ENCODE measurements at regions not wholly inside any gene's neighbourhood (a gene's known extent, or its start where the extent isn't known, plus 50 kb on each side); places are given as distances from the start of the nearest gene placed in this dataset.

GRCh38 chr15:24858737-24859601, 95.8 kb upstream of the SNRPN start:
- TF ChIP-seq CTCF (IDR thresholded peaks at IDR 0.05), result no peak
- TF ChIP-seq MAX (IDR thresholded peaks at IDR 0.05), result no peak
- TF ChIP-seq POLR2A (IDR thresholded peaks at IDR 0.05; ENCODE audit: low read length), result no peak
- no peak for TF ChIP-seq REST (IDR thresholded peaks at IDR 0.05)
- no peak for TF ChIP-seq CEBPB (IDR thresholded peaks at IDR 0.05)
- no peak for TF ChIP-seq RAD21 (conservative IDR thresholded peaks at IDR 0.05 in 1 of 2, IDR thresholded peaks at IDR 0.05 in 1 of 2)
- no peak for TF ChIP-seq RFX5 (IDR thresholded peaks at IDR 0.05)
- no peak for TF ChIP-seq E2F6 (IDR thresholded peaks at IDR 0.05; ENCODE audit: borderline replicate concordance, low read depth)
- no peak for TF ChIP-seq ELK1 (IDR thresholded peaks at IDR 0.05; ENCODE audit: low read depth, low read length)
- no peak for TF ChIP-seq RNF2 (IDR thresholded peaks at IDR 0.05; ENCODE audit: borderline replicate concordance, low read depth)
- TF ChIP-seq CBX8 (IDR thresholded peaks at IDR 0.05), result no peak
- TF ChIP-seq MAFK (IDR thresholded peaks at IDR 0.05; ENCODE audit: partially characterized antibody), result no peak

All from A549 (cell line).